GM19467 (cell line): ENCODE measurements at regions not wholly inside any gene's neighbourhood (a gene's known extent, or its start where the extent isn't known, plus 50 kb on each side); places are given as distances from the start of the nearest gene placed in this dataset.
A peak's percentile ranks its signal among the peaks of the same experiment; 100 is the strongest.
"Not testable (repeated sequence)": the region's sequence is repeated elsewhere in the genome, so short reads cannot be mapped to it uniquely, and the experiment has no call there.

Experiments
- ATAC-seq: cut with Tn5 transposase; IDR thresholded peaks from one replicate; pipeline ENCODE4 v1.9.1; 2021; ENCODE audit warnings: mild to moderate bottlenecking, moderate library complexity; ENCODE audit not compliant: unreplicated experiment

DNA sequence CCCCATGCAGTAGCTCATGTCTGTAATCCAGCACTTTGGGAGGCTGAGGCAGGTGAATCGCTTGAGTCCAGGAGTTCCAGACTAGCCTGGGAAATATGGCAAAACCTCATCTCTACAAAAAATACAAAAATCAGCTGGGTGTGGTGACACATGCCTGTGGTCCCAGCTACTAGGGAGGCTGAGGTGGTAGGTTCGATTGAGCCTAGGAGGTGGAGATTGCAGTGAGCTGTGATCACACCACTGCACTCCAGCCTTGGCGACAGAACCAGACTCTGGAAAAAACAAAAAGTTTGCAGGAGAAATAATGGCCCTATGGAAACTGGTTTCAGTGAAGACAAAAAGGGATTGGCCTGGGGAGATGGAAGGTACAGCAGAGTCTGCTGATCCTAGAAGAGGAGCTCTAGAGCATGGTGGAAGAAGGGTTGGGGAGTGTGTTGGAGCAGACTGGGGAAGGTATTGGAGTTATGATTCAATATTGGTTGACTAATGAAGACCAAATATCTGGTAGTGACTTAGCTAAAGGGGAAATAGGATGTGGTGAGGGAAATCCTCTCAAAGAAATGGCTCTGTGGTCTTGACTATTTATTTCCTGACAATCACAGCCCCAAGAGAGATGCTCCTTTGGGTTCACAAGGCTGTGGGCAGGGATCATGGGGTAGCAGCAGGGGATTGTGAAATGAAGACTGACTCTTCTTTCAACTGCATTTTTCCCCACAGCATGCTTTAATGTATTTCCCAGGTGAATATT, 281.9 kb downstream of the UTRN start:
- no peak for ATAC-seq

DNA sequence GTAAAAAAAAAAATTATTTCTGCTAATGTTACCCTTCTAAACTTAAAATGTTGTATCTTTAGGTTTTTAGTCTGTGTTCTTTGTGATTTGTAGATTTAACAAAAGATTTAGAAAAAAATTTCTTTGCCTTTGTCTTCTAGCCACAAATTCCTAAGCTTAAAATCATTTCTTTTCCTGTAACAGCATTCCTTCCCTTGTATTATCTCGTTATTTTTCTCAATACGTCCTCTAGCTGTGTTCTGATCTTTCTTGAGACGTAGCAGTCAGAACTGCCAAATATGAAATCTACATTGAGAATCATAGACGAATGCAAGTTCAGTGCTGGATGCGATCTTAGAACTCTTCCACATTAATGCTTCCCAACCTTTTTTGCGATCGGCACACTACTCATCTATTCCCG, 283.1 kb downstream of the UTRN start:
- ATAC-seq = no peak

DNA sequence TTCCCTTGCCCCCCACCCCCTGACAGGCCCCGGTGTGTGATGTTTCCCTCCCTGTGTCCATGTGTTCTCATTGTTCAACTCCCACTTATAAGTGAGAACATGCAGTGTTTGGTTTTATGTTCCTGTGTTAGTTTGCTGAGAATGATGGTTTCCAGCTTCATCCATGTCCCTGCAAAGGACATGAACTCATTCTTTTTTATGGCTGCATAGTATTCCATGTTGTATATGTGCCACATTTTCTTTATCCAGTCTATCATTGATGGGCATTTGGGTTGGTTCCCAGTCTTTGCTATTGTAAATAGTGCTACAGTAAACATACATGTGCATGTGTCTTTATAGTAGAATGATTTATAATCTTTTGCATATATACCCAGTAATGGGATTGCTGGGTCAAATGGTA, 287.4 kb downstream of the UTRN start:
- not testable (repeated sequence) for ATAC-seq

DNA sequence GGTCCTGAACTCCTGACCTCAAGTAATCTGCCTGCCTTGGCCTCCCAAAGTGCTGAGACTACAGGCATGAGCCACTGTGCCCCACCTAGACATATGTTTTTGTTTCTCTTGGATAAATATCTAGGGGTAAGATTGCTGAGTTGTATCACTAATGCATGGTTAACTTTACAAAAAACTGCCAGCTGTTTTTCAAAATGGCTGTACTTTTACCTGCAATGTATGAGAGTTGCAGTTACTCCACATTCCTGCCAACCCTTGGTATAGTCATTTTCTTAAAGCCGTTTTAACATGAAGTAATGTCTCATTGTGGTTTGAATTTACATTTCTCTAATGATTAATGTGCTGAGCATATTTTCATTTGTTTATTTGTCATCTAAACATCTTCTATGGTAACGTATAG, 289.7 kb downstream of the UTRN start:
- no peak for ATAC-seq

DNA sequence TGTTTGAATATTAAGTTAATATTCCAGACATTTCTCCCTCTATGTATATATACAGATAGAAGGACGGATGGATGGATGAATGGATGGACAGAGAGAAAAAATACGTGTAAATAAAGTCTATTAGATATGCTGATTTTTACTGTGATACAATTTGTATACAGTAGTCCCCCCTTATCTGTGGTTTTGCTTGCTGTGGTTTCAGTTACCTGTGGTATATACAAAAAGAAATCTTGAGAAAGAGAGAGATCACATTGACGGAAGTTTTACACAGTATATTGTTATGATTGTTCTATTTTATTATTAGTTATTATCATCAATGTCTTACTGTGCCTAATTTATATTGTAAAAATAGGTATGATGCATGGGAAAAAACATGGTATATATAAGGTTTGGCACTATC, 290.2 kb downstream of the UTRN start:
- no peak for ATAC-seq

DNA sequence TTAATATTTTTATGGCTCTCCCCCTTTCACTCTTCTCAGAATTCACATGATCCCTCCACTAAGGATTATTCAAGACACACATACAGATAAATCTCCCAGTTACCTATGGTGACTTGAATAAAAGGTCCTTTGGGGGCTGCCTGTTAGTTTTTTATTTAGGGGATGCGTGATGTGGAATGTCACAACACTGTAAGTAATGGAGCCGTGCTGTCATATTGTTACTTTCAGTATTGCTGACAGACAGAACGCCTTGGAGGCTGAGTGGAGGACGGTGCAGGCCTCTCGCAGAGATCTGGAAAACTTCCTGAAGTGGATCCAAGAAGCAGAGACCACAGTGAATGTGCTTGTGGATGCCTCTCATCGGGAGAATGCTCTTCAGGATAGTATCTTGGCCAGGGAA, 291.7 kb downstream of the UTRN start:
- no peak for ATAC-seq

DNA sequence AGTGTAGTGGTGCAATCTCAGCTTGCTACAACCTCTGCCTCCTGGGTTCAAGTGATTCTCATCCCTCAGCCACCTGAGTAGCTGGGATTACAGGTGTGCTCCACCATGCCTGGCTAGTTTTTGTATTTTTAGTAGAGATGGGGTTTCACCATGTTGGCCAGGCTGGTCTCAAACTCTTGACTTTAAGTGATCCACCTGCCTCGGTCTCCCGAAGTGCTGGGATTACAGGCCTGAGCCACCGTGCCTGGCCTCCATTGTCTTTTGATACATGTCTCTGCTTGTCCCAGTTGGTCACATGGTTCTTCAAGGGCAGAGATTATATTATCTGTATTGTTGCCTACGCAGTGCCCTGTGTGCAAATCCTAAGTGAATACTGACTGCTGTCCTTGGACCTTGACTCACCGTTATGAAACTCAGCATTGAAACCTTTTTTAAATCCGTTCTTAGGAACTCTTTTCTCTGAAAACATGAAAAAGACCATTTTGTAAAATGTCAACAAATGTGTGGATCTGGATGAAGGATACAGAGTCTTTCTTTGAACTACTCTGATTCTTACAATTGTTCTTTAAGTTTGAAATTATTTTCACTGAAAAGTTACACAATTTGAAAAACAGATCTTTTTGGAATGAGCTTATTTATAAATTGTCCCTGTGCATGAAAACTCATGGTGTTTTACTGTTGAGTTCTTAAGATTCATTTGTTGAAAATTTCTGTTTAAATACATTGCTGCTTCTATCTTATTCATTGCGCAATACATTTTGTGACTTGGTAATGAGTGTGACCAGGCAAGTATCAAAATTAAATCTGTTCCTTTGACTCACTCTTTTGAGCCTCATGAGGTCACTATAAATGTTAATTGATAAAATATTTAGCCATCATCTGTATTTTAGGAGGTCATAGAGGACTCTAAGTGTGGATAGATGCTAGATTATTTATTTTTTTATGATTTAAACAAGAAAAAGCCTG, 293.5 kb downstream of the UTRN start:
- no peak for ATAC-seq

DNA sequence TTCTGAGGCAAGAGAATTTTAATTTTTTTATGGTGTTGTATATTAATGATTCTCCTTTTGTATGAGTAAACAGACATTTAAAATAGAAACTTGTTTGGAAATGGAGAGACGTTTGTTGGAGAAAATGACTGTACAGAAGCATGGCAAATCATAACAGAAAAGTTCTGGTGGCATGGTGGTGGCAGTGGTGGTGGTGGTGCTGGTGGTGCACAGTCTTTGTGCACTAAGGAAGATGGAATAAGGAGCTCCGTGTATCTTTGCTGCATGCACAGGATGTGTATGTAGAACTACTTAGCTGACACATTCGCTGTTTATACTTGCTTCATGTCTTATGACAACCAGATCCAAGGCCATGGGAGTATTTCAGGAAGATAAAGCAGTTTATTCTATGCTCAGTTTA, 294.9 kb downstream of the UTRN start:
- no peak for ATAC-seq

DNA sequence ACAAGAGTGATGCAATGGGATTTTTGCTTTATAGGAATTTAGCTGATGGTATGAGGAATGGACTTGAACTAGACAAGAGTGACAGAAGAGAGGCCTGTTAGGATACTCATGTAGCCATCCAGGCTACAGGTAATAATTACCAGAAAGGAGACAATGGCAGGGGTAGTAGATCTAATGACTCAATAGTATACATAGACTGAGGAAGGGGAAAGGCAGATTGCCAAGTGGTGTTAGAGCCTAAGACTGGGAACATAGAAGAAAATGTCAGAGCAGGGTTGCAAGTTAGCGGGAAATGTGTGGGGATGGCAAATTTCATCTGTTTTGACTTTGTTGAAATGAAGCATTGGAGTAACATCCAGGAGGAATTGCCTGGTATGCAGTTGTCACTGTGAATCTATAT, 295.6 kb downstream of the UTRN start:
- ATAC-seq = no peak

DNA sequence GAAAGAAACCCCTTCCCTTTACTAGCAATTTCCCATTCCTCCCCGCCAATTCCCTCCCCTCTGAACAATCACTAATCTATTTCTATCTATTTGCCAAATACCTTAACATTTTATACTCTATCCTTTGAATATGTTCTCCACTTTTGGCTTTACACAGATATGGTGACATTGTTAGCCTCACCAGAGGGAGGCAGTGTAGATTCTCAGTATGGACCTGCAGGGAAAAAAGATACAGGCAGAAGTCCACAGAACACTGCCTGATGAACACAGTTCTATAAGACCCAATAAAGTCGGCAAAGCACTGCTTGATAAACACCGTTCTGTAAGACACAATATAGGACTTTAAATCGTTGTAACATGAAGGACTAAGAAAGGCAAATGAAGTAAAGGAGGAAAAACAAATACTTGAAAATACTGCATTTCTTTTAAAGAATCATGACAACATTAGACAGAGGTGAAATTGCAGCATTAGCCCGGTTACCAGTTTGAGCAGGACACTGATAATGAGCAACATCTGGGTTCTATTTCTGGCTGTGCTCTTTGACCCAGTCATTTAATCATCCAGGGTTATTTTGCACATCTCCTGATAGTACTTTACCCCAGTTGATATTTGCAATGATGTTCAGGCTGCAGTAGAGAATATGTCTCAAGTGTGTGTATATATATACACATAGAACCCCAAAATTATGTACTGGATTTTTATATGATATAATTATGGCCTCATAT, 296.8 kb downstream of the UTRN start:
- no peak for ATAC-seq

DNA sequence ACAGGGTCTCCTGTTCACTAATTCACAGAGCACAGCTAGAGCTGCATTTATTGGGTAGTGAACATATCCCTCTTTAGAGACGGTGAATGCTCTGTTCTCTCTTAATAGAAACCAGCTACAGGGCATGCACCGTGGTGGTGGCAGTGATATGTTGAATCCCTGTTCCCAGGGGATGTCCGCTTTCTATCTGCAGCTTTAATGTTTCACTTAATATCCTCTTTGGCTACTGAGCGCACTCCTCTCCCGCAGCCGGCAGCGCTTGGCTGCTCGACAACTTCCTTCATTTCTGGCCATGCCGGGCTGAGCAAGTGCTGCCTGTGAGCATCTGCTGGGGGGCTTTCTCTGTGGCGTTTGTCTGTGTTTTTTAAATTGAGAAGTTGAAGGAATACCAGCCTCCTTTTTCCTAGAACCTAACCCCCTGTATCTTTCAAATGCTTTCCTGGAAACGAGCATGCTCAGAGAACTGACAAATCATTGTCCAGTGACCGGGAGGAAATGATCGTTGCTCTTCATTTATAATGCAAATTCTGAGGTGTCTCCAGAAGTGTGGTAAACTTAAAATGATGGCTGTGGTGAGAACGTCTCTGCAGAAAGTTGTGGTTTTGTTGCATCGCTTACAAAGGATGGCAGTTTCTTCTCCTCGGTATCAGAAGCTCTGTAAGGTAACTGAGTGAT, 297.9 kb downstream of the UTRN start:
- peak; percentile 94 for ATAC-seq

DNA sequence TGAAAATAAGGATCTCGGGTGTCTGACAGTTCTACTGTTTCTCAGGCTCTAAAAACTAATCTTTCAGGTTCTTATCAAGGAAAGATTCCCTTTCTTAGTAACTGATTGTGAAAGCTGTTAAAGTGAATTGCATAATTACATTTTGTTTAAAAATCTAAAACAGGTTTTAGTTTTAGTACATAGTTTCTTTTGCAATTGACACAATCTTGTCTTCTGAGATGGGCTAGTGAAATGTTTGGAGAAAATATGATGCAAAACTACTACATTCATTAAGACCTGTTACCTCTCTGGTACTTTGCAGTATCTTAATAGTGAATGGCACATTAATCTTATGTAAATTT, 298.4 kb downstream of the UTRN start:
- ATAC-seq = peak; percentile 3

DNA sequence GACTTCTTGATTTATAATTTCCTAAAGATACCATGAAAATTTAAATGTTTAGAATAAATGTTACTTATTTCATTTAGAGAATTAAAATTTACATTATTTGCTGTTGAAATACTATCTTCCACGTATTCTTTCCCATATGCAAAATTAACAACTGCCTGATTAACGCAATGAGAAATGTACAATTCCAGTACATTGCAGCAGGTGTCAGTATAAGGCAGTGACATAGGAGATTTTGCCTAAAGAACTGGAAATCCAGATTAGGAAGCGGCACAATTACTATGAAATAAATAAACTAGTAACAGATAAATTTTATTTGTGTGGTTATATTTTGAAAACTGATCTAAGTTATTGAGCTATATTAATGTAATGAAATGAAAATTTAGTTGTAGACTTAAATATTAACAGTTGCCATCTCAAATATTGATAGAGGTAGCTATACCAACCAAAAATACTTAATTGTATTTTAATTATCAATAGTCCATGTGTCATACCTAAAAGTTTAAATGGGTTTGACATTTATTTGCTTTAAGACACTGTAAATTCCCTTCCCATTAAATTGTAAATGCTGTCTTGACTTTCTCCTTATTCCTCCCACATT, 300.2 kb downstream of the UTRN start:
- ATAC-seq = no peak

DNA sequence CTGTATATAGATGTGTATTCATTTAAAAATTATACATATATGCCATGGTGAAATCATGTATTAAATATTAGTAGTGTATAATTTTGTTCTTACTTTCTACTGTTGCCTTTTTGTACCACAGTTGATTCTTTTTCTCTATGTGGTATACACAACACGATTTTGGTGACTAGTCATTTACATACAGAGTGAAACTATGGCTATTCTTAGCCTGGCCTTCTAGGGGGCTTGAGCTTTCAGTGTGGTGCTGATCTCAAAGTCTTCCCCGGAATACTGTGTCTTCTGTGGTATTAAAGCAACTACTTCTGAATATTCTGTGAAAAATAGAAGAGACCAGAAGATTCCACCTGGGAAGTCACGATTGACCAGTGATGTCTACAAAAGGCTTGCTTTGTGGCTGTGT, 301.9 kb downstream of the UTRN start:
- ATAC-seq = no peak

DNA sequence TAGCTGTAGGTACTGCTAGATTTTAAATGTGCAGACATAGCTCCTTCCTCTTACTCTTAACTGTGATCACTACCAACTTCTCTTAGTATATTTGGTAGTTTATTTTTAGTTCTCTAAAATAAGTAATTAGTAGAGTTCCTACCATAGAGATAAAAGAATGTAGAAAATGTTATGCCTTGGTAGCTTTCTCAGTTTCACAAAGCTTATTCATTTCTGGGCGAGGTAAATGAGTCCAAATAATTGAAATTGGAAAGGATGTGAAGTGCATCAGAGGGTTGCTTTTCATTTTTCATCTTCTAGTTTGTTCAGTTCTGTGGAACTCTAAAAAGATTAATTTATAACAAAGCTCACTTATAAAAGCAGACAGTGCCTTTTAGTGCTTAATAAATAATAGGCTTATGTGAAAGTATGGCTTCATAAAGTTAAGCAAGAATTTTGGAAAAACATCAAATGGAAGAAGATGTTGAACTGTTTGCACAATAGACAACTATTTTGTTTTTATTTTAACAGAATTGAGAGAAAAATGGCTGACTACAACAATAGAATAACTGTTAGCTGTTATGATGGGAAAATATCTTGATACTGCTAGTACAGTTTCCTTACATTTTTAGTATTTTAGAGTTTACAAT, 303.7 kb downstream of the UTRN start:
- peak; percentile 71 for ATAC-seq

DNA sequence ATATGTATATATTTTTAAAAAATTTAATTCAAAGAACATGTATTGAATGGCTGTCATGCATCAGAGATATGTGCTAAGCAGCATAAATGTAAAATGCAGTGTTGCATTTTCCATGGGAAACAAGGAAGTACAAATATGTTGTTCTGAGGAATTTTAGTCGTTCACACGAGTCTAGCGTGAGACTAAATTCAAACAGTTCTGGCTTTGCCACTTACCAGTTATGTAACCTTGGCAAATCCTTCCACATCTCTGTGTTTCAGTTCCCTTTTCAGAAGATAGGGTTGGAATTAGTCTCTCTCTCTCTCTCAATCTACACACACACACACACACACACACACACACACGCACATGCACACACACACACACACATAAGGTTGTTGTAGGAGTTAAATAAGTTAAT, 305.4 kb downstream of the UTRN start:
- ATAC-seq = no peak

DNA sequence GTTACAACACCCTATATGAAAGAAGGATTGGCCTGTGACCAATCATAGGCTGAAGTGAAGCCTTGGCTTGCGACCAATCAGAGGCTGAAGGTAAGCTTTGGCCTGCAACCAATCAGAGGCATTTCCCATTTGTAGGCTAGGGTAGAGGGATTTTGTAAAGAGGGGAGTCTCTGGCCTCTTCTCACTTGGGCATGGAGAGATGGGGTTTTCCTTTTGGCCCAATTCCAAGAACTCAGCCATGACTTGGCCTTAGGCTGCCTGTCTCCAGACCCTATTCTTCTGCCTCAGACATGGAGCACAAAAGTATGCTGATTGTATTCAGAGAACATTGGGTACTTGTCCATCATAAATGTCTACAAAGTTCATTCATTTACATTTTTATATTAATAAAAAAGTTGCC, 308.3 kb downstream of the UTRN start:
- ATAC-seq = no peak

DNA sequence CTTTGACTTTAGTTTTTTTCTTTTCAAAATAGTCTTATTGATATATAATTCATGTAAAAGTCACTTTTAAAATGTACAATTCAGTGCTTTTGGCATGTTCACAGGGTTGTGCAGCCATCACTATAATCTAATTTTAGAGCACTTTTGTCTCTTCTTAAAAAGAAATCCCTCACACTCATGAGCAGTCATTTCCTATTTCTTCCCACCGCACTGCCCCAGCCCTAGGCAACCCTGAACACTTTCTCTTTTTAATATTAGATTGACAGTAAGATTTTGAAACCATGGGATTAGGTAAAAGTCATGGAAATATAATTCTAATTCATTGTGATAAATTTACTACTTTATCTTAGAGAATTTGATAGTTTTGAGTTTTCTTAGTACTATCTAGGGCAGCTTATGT, 309.4 kb downstream of the UTRN start:
- ATAC-seq = no peak

DNA sequence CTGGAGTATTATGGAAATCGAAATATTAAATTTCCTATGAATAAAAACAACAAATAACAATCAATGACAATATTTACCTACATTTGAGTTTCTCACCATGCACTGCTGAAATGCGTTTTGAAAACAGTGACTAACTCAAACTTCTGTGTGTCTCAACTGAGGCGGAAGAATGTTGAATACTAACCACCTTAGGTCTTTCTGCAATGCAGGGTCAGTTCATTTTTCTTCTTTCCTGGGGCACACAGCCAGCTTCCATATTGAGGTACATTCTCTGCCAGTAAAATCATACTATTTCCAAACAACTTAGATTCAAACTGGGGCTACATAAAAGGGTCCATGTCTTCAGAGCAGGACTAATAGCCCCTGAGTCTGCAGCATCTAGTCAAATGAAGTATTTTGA, 310.1 kb downstream of the UTRN start:
- no peak for ATAC-seq

DNA sequence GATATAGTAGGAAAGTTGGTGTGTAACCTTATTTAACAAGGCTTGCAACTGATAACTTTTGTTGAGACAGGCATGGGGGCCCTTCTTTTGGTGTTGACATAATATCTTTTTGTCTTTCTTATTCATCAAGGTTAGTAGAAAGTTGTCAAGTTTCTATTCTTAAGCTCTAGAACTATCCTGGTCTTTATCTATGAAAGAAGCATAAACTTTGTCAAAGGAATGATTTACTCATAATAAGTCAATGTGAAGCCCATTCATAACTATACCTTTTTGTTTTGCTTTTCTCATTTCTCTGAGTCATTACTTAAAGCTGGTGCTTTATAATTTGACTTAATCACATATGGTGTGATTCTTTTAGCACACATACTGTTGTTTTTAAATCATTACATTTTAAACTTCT, 312.4 kb downstream of the UTRN start:
- no peak for ATAC-seq
